Thoracic aorta (tissue), 2 donors: ENCODE measurements at regions not wholly inside any gene's neighbourhood (a gene's known extent, or its start where the extent isn't known, plus 50 kb on each side); places are given as distances from the start of the nearest gene placed in this dataset.

ENCODE experiments used
- ATAC-seq: fragments of 150-250 bp; one replicate; pipeline ENCODE4 v1.8.0; 2017; ENCODE audit warnings: low read depth; ENCODE audit not compliant: insufficient number of reproducible peaks, low FRiP score
- DNase-seq: peaks from one replicate; pipeline ENCODE4 v3.0.0-alpha.2; 2020; ENCODE audit warnings: low spot score
- H3K27ac ChIP-seq, 2 donors: fragments of 200-600 bp; sonication (generic); 1 replicate in 1 of 2; 2 replicates in 1 of 2; pipeline ENCODE4 v1.5.1; 2016; ENCODE audit warnings: mild to moderate bottlenecking in 2 of 2, moderate library complexity in 2 of 2
- H3K27me3 ChIP-seq: fragments of 200-600 bp; sonication (generic); replicated peaks from 2 replicates; pipeline ENCODE4 v1.6.0; 2016; ENCODE audit warnings: mild to moderate bottlenecking; ENCODE audit not compliant: insufficient read depth
- H3K36me3 ChIP-seq: fragments of 200-600 bp; sonication (generic); one replicate; pipeline ENCODE4 v1.5.1; 2016
- H3K4me1 ChIP-seq, 2 donors: fragments of 200-600 bp; sonication (generic); 1 replicate in 1 of 2; 2 replicates in 1 of 2; pipeline versions ENCODE4 v1.5.1 to v1.6.0; 2016; ENCODE audit warnings: low read depth in 2 of 2, mild to moderate bottlenecking in 1 of 2; ENCODE audit not compliant: control insufficient read depth in 1 of 2
- H3K4me3 ChIP-seq: fragments of 200-600 bp; sonication (generic); 2 replicates; pipeline ENCODE4 v1.5.1; 2016; ENCODE audit warnings: mild to moderate bottlenecking
- H3K9me3 ChIP-seq: fragments of 200-600 bp; sonication (generic); 2 replicates; pipeline ENCODE4 v1.5.1; 2016
- CTCF ChIP-seq: fragments of 200-600 bp; sonication (generic); IDR thresholded peaks from one replicate; pipeline ENCODE4 v1.5.1; 2019; ENCODE audit warnings: antibody characterized with exemption

DNA sequence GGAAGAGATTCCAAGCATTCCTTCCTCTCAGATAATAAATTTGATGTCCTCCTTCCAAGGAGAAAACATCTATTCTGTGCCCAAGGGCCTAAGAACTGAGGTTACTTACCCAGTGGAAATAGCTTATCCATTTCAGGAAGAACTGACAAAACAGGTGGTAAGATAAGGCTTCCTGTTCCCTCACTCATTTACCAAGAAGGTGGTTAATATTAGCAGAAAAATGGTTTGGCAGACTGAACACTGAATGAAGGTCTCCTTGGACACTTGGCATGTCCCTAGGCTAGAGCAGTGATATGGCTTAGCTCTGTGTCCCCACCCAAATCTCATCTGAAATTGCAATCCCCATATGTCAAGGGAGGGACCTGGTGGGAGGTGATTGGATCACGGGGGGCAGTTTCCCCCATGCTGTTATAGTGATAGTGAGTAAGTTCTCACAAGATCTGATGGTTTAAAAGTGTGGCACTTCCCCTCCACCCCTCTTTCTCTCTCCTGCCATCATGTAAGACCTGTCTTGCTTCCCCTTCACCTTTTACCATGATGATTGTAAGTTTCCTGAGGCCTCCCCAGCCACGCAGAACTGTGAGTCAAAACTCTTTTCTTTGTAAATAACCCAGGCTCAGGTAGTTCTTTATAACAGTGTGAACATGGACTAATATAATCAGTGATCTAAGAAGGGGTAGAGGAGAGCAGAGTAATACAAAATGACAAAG is 127.4 kb downstream of the ST8SIA2 start:
- Histone ChIP-seq H3K27ac (no peak overlapping the region), H3K36me3 (no peaks in the 10 kb centered on the region), H3K4me3 (no peak overlapping the region), H3K9me3 (no peaks in the 10 kb centered on the region), H3K4me1 (no peaks in the 10 kb centered on the region), H3K27me3 (no peaks in the 10 kb centered on the region)
- DNase-seq (no peak), ATAC-seq (no peak)
- no peak for TF ChIP-seq CTCF

GRCh38 chr15:92519709-92520108 is 126.0 kb downstream of the ST8SIA2 start:
- no peak for ATAC-seq
- Histone ChIP-seq H3K36me3 (no peaks in the 10 kb centered on the region), H3K27me3 (no peaks in the 10 kb centered on the region), H3K9me3 (no peaks in the 10 kb centered on the region), H3K27ac (no peak overlapping the region), H3K4me3 (no peak overlapping the region), H3K4me1 (no peaks in the 10 kb centered on the region)
- TF ChIP-seq CTCF, result no peak
- DNase-seq, result no peak
